GM12891 (cell line): ENCODE measurements at regions not wholly inside any gene's neighbourhood (a gene's known extent, or its start where the extent isn't known, plus 50 kb on each side); places are given as distances from the start of the nearest gene placed in this dataset.

Experiments
- DNase-seq: peaks from one replicate; pipeline ENCODE4 v3.0.0; 2011; ENCODE audit warnings: low spot score; ENCODE audit not compliant: insufficient read length
- FAIRE-seq: peaks from 2 replicates; lab custom pipeline; 2011; peaks lifted over from hg19 to GRCh38; lab: Jason Lieb, UNC
- PAX5 ChIP-seq: IDR thresholded peaks from 2 replicates; pipeline ENCODE4 v1.6.1; 2011; ENCODE audit warnings: low read length, moderate library complexity, mild to moderate bottlenecking; ENCODE audit not compliant: insufficient read depth, severe bottlenecking
- POLR2A ChIP-seq: IDR thresholded peaks from 2 replicates; pipeline ENCODE4 v1.6.1; 2011; ENCODE audit warnings: low read depth, low read length, control low read depth
- POLR2AphosphoS5 ChIP-seq: IDR thresholded peaks from 2 replicates; pipeline ENCODE4 v1.6.1; 2011; ENCODE audit warnings: low read depth, low read length, control low read depth
- POU2F2 ChIP-seq: IDR thresholded peaks from 2 replicates; pipeline ENCODE4 v1.6.1; 2011; ENCODE audit warnings: low read depth, mild to moderate bottlenecking, control low read depth, low read length, moderate library complexity
- SPI1 ChIP-seq: IDR thresholded peaks from 2 replicates; pipeline ENCODE4 v1.6.1; 2011; ENCODE audit warnings: low read depth, low read length, control low read depth
- TAF1 ChIP-seq: IDR thresholded peaks from 2 replicates; pipeline ENCODE4 v1.6.1; 2011; ENCODE audit warnings: low read depth, low read length, control low read depth

GRCh38 chr14:86221755-86222154 lies 691.8 kb downstream of the FLRT2 start:
- DNase-seq = no peak
- FAIRE-seq = no peak
- TF ChIP-seq SPI1 (no peak), TAF1 (no peak), PAX5 (no peak), POLR2AphosphoS5 (no peak), POLR2A (no peak), POU2F2 (no peak)

GRCh38 chr14:86221000-86221399 lies 691.1 kb downstream of the FLRT2 start:
- no peak for DNase-seq
- no peak for FAIRE-seq
- no peak for TF ChIP-seq PAX5
- TF ChIP-seq POLR2A = no peak
- no peak for TF ChIP-seq TAF1
- no peak for TF ChIP-seq POU2F2
- no peak for TF ChIP-seq POLR2AphosphoS5
- TF ChIP-seq SPI1 = no peak

GRCh38 chr14:86217523-86217922 lies 687.6 kb downstream of the FLRT2 start:
- TF ChIP-seq TAF1 (no peak), POU2F2 (no peak), PAX5 (no peak), SPI1 (no peak), POLR2AphosphoS5 (no peak), POLR2A (no peak)
- FAIRE-seq = no peak

DNA sequence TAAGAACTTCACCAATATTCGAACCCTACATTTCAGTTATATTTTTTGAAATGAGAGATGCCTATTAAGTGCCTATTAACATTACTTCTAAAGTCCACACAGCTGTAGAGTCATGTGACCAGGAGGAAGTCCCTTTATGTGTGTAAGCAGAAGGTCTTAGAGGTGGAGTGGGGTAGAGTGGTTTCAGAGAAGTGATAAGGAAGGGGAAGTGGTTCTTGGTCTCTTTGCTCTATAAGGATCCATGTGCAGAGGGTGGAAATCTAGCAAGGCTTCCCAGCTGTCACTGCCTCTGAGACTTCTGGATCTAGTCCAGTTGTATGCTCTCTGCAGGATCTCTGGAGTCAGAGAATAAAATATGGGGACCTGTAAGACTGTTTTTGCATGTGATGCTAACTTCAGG lies 673.9 kb downstream of the FLRT2 start:
- TF ChIP-seq POU2F2 (no peak), POLR2AphosphoS5 (no peak), PAX5 (no peak), TAF1 (no peak), POLR2A (no peak), SPI1 (no peak)
- DNase-seq (no peak), FAIRE-seq (no peak)

More at GRCh38 chr14:86217523-86217922, 687.6 kb downstream of the FLRT2 start:
- no peak for DNase-seq

DNA sequence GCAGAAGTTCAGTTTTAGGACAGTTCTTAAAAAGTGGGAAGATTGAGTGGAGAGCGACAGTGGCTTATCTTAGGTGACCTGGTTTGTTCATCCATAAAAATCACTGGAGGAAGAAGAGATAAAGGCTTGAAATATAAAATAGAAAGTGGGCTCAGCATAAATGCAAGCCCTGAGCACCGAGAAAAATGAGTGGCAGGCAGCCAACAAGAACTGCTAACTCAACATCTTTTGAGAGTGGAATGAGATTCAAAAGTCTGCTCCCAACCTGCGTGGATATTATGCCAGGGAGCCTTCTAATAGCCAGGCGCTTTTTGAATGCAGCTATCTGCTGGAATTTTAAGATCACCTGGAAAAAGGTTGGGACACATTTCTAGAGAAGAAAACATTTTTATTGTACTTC lies 666.5 kb downstream of the FLRT2 start:
- no peak for DNase-seq
- FAIRE-seq = no peak
- TF ChIP-seq PAX5 = no peak
- no peak for TF ChIP-seq SPI1
- no peak for TF ChIP-seq POLR2AphosphoS5
- no peak for TF ChIP-seq POLR2A
- no peak for TF ChIP-seq TAF1
- TF ChIP-seq POU2F2 = no peak

DNA sequence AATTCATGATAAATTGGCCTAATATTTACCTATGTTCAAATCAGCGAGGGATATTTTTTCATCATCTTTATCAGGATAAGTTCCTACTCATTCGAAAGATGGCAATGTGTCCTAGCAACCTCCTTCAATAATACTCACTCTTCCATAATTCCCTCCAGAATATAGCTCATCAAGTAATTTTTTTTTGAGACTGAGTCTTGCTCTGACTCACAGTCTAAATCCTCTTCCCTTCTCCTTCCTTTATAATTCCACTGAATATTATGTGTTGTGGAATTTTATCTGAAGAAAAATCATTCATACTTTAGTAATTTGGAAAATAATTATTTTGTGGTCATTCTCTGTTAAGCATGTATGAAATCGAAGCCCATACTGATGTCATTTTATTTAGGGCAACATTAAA lies 663.8 kb downstream of the FLRT2 start:
- no peak for FAIRE-seq
- no peak for TF ChIP-seq POLR2A
- no peak for TF ChIP-seq TAF1
- no peak for TF ChIP-seq SPI1
- TF ChIP-seq POU2F2 = no peak
- no peak for TF ChIP-seq POLR2AphosphoS5
- no peak for TF ChIP-seq PAX5
- DNase-seq = no peak

DNA sequence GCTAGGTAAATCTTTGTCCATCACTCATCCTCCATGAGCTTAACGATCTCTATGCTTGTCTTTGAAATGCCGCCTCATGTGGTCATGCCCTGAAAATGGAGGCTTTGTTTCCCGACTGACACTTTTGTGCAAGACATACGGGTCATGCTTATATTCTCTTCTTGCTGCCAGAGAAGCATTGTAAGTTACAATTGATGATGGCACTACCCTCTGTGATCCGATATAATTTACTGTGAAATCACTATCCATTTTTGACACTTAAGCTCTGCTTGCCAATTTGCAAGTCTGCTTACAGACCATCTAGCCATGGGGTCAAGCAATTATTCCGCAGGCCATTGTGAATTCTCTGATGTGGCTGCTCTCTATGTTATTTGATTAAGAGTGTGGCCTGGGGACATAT lies 650.0 kb downstream of the FLRT2 start:
- no peak for DNase-seq
- no peak for TF ChIP-seq PAX5
- TF ChIP-seq POU2F2 = no peak
- TF ChIP-seq TAF1 = no peak
- no peak for TF ChIP-seq POLR2A
- TF ChIP-seq POLR2AphosphoS5 = no peak
- no peak for TF ChIP-seq SPI1
- FAIRE-seq = no peak

DNA sequence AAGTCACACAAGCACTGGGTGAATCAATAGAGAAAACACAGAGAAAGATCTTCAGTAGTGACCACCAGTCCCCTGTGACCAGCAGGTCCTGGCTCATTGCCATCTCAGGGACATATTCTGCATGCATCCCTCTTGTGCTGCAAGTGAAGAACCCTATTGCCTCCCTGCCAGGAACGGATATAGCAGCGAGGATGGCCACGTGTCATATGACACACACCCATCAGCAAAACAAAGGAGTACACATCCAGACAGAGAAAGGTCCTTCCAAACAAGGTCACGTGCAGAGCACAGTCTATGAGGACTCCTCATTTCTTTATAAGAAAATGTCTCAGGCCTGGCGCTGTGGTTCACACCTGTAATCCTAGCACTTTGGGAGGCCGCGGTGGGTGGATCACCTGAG lies 638.4 kb downstream of the FLRT2 start:
- FAIRE-seq (no peak), DNase-seq (no peak)
- TF ChIP-seq PAX5 = no peak
- no peak for TF ChIP-seq TAF1
- no peak for TF ChIP-seq POU2F2
- TF ChIP-seq SPI1 = no peak
- TF ChIP-seq POLR2AphosphoS5 = no peak
- TF ChIP-seq POLR2A = no peak

GRCh38 chr14:86166541-86166940 lies 636.6 kb downstream of the FLRT2 start:
- TF ChIP-seq POU2F2 = no peak
- no peak for TF ChIP-seq SPI1
- no peak for TF ChIP-seq TAF1
- TF ChIP-seq PAX5 = no peak
- TF ChIP-seq POLR2A = no peak
- no peak for TF ChIP-seq POLR2AphosphoS5
- no peak for DNase-seq
- no peak for FAIRE-seq

GRCh38 chr14:86153480-86153879 lies 623.5 kb downstream of the FLRT2 start:
- TF ChIP-seq PAX5 (no peak), POU2F2 (no peak), SPI1 (no peak), TAF1 (no peak), POLR2AphosphoS5 (no peak), POLR2A (no peak)
- FAIRE-seq = no peak
- DNase-seq = no peak

- FAIRE-seq (no peak), DNase-seq (no peak)
- no peak for TF ChIP-seq POLR2A
- TF ChIP-seq POLR2AphosphoS5 = no peak
- no peak for TF ChIP-seq SPI1
- no peak for TF ChIP-seq TAF1
- TF ChIP-seq PAX5 = no peak
- TF ChIP-seq POU2F2 = no peak
Observed at GRCh38 chr14:86143248-86143647, 613.3 kb downstream of the FLRT2 start.
